A673 (cell line): ENCODE measurements at regions not wholly inside any gene's neighbourhood (a gene's known extent, or its start where the extent isn't known, plus 50 kb on each side); places are given as distances from the start of the nearest gene placed in this dataset.

Experiments
- EZH2 ChIP-seq: fragments of 200-600 bp; sonication (generic); IDR thresholded peaks from 2 replicates; pipeline ENCODE4 v1.6.1; 2017; ENCODE audit warnings: borderline replicate concordance, low read depth, mild to moderate bottlenecking, mixed read lengths, antibody characterized with exemption, low read length; ENCODE audit not compliant: poor library complexity, severe bottlenecking
- TF ChIP-seq, protein P1 (sequence below): fragments of 300-800, 200-600 bp; sonication (generic); conservative IDR thresholded peaks from 2 replicates; pipeline ENCODE4 v1.5.1; 2017; ENCODE audit warnings: low read depth, mild to moderate bottlenecking, antibody characterized with exemption, low read length, moderate library complexity, mixed read lengths

DNA sequence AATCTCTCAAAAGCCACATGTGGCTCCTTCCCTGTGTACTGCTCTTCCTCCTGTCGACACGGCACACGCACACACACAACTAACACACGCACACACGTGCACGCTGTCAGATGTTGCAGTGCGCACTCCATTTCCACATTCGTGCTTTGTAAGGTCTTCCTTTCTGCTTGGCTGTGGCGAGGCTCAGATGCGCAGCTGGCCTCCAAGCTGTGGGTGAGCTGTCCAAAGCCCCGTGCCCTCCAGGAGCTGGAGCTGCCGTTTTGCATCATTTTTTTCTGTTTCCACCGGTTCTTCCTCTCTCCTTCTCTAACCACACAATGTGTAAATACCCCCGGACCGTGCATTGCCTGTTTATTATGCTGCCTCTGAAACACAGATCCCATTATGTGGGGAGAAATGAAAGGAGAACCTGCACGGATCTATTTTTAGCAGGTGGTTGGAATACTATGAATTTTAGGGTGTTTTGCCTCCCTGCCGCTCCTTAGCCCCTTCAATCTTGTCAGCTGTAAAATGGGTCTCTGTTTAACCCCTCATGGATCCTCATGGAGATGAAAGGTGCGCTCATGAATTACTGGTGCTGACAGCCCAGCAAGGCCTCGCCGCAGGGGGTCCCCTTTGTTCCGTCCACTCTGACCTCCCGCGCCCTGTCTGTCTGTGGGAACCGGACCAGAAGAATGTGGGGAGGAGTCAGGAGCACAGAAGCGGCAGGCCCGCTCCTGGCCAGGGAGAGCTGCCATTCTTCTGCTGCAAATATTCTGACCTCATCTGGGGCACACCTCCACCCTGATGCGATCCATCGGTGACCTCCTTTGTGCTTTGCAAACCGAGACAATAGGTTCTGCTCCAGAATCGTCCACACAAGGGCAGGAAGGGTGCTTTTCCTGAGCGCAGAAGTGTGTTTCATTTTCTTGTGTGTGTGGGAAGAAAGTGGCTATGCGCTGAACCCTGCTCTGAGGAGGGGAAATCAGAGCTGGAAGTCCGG lies 137.7 kb downstream of the SOX1 start:
- TF ChIP-seq, protein P1, sequence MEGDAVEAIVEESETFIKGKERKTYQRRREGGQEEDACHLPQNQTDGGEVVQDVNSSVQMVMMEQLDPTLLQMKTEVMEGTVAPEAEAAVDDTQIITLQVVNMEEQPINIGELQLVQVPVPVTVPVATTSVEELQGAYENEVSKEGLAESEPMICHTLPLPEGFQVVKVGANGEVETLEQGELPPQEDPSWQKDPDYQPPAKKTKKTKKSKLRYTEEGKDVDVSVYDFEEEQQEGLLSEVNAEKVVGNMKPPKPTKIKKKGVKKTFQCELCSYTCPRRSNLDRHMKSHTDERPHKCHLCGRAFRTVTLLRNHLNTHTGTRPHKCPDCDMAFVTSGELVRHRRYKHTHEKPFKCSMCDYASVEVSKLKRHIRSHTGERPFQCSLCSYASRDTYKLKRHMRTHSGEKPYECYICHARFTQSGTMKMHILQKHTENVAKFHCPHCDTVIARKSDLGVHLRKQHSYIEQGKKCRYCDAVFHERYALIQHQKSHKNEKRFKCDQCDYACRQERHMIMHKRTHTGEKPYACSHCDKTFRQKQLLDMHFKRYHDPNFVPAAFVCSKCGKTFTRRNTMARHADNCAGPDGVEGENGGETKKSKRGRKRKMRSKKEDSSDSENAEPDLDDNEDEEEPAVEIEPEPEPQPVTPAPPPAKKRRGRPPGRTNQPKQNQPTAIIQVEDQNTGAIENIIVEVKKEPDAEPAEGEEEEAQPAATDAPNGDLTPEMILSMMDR = no peak
- no peak for TF ChIP-seq EZH2
